AG09309 (cell line): ENCODE measurements at regions not wholly inside any gene's neighbourhood (a gene's known extent, or its start where the extent isn't known, plus 50 kb on each side); places are given as distances from the start of the nearest gene placed in this dataset.
"Not testable (repeated sequence)": the region's sequence is repeated elsewhere in the genome, so short reads cannot be mapped to it uniquely, and the experiment has no call there.

Experiments used
- DNase-seq: peaks from one replicate; pipeline ENCODE4 v3.0.0-alpha.2; 2010; ENCODE audit warnings: low read depth
- H3K4me3 ChIP-seq: 2 replicates; pipeline ENCODE4 v1.5.1; 2011; ENCODE audit warnings: mild to moderate bottlenecking, low read depth, low read length, moderate library complexity; ENCODE audit not compliant: control insufficient read depth
- TF ChIP-seq, protein P1 (sequence below): IDR thresholded peaks from 2 replicates; pipeline ENCODE4 v1.5.1; 2011; ENCODE audit warnings: mild to moderate bottlenecking, low read depth, low read length, inconsistent platforms; ENCODE audit not compliant: insufficient read depth, control insufficient read depth; ENCODE audit errors: missing control alignments

DNA sequence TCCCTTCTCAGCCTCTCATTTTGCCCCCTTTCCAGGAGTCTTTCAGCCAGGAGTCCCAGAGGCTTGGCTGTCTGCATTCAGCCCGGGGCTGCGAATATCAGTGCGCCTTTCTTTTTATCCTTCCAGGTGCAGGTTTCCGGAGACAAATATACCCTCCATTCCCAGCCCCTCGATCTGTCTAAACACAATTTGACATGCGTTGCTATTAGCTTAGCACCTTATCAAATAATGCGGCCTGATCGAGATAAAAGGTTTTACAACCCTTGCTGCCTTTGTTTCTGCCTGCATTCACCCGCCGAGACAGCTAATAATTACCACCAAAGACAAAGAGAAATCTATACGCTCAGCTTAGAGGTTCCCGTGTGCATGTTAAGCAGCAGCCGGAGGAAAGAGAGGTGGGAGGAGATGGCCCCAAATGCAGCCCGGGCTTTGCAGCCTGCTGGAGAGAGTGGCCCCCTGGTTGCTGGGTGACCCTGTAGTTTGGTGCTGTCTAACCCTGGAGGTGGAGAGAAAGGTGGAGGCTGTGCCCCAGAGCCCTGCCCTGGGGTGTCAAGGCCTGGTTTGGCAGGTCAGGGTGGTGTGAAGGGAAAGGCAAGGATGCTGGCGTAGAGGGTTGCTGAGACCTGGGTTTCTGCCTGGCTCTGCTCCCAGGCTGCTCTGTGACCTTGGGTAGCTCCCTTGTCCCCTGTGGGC, 185.3 kb downstream of the RPS24 start:
- DNase-seq = no peak
- TF ChIP-seq, protein P1, sequence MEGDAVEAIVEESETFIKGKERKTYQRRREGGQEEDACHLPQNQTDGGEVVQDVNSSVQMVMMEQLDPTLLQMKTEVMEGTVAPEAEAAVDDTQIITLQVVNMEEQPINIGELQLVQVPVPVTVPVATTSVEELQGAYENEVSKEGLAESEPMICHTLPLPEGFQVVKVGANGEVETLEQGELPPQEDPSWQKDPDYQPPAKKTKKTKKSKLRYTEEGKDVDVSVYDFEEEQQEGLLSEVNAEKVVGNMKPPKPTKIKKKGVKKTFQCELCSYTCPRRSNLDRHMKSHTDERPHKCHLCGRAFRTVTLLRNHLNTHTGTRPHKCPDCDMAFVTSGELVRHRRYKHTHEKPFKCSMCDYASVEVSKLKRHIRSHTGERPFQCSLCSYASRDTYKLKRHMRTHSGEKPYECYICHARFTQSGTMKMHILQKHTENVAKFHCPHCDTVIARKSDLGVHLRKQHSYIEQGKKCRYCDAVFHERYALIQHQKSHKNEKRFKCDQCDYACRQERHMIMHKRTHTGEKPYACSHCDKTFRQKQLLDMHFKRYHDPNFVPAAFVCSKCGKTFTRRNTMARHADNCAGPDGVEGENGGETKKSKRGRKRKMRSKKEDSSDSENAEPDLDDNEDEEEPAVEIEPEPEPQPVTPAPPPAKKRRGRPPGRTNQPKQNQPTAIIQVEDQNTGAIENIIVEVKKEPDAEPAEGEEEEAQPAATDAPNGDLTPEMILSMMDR = no peak
- no peak overlapping the region for H3K4me3 ChIP-seq

DNA sequence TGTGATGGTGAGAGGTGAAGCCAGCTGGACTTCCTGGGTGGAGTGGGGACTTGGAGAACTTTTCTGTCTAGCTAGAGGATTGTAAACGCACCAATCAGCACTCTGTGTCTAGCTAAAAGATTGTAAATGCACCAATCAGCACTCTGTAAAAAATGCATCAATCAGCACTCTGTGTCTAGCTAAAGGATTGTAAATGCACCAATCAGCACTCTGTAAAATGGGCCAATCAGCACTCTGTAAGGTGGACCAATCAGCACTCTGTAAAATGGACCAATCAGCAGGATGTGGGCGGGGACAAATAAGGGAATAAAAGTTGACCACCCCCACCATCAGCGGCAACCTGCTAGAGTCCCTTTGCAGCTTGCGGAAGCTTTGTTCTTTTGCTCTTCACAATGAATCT, 185.9 kb downstream of the RPS24 start:
- not testable (repeated sequence) for H3K4me3 ChIP-seq, DNase-seq

DNA sequence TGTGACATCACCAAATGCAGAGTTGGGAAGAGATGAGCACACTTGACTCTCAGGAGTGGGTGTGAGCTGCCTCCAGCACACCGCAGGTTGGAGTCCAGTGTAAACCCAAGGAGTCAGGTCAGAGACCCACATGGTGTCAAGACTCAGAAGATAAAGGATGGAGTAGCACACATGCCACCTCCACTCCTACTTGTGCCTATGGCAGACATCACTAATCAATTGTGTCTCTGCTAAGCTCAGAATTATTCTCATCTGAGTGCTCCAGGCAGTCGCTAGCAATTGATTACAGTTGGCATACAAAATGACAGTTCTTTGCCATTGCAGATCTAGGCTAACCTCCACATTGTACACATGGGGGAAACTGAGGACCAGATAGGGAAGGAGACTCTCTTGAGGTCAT, 187.1 kb downstream of the RPS24 start:
- no peak for DNase-seq
- no peak overlapping the region for H3K4me3 ChIP-seq
- TF ChIP-seq, protein P1 = no peak

DNA sequence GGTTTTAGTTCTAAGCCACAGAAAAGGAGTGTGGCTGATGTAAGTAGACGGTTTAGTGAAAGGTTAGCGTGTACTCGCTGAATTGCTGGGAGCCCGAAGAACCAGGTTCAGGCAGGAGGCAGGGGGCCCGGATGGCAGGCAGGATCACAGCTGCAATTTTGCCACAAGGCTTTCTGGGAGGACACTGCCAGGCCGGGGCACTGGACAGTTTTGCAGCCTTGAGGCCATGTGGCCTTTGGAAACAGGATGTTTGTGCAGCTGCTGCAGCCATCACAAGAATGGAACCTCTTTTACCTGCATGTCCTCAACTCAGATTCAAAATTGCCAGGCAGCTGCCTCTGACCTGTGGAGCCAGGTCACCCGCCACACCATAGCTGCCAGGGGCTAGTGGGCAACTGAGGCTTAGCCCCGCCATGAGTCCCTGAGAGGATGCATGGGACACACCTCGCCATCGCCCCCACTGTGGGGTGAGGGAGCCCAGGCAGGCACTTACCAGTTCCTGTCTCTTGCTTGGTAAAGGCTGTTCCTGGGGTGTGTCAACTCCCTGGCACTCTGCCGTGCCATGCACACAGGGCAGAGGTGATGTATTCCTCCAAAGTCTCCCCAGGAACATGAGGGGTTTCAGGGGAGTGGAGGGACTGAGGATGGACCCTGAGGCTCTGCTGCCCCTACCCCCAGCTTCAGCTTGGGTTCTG, 188.6 kb downstream of the RPS24 start:
- no peak for DNase-seq
- TF ChIP-seq, protein P1 = no peak
- H3K4me3 ChIP-seq = no peak overlapping the region

DNA sequence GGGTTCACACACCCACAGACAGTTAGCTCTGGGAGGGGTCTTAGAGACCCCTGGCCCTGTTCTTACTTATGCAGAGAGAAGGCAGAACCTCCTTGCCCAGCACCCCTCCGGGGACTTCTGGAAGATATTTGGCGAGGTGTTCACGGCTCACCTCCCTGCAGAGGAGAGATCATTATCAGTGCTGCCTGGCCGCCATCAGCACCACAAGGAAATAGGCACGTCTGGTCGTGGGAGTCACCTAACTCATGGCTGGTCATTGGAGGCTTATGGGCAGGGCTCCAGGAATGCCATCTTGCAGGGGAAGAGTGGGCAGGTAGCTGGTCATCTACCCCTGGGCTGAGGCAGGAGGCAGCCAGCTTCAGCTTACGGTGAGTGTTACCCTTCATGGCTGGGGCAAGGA, 189.4 kb downstream of the RPS24 start:
- DNase-seq = no peak
- H3K4me3 ChIP-seq = no peak overlapping the region
- TF ChIP-seq, protein P1 = no peak

DNA sequence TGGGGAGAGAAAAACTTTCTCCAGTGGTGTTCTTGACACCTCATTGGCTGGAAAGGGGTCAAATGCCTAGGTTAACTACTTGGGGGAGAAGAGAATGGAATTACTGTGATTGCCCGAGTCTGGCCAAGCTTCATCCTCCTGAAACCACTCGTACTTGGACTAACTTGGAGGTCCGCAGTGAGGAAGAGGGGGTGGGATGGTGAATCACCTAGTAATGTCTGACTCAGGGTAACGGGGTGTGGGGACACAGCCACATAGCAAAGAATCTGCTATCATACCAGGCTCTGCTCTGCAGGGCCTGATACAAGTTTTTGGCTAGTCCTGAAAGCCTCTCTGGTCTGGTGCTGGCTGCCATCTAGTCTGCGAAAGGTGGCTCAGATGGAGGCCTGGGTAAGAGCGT, 190.9 kb downstream of the RPS24 start:
- no peak overlapping the region for H3K4me3 ChIP-seq
- TF ChIP-seq, protein P1 = no peak
- DNase-seq = no peak

DNA sequence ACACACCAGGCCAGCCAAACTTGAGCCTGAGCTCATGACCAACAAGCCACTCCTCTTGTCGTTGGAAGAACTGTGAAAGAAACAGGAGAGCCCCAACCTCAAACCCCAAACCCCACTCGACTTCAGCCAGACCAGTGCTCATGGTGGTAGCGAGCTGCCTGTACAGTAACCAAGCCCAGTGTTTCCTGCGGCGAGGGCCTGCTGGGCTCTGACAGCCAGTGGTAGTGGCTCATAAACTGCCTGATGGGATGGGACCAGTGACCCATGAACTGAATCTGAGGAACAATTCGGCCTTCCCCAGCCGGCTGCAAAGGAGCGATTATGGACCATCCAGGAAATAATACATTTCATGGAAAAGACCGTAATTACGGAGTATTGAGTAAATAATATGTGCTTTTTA, 191.9 kb downstream of the RPS24 start:
- no peak overlapping the region for H3K4me3 ChIP-seq
- no peak for DNase-seq
- TF ChIP-seq, protein P1 = no peak
